ELF-1 (cell line): ENCODE measurements at regions not wholly inside any gene's neighbourhood (a gene's known extent, or its start where the extent isn't known, plus 50 kb on each side); places are given as distances from the start of the nearest gene placed in this dataset.
"Not testable (repeated sequence)": the region's sequence is repeated elsewhere in the genome, so short reads cannot be mapped to it uniquely, and the experiment has no call there.

Experiments used
- DNase-seq: peaks from one replicate; pipeline ENCODE4 v3.0.0-alpha.2; 2016; ENCODE audit warnings: low read depth, low spot score

DNA sequence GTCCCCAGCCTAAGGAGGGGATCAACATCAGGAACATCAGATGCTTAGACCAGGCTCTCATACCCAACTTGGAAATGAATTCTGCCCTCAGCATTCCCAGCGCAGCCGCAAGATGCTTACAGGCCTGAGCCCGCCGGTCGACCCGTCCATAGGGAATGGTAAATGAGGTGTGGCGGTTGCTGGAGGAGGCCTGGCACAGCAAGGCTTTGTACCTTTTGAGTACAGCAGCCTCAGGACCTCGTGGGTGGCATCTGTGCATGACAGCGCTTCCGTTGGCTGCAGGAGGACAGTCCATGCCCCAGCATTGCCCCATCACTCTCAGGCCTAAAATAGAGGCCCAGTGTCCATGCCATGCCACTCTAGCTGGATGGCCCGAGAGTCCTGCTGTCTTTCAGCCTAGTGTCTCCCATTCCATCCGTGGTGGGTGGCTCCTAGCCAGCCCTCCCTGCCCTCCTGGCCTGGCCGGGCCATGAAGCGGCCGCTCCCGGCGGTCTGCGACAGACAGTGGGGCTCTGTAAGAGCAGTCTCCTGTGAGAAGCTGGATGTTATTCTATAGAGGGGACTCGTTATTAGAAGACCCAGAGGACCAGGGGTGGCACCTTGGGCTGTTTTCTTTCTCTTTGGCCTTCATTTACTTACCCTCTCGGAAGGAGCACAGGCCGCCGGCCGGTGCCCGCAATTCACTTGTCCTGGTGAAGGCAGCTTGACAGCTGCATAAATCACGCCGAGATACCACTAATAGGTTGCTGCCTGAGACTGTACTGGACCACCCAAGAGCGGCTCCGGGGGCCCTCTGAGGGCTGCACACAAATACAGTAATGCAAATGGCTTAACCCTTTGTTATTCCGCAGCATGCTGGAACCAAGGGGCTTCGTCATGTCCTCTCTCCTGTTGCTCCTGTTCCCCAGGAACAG lies 223.5 kb upstream of the TUT7 start:
- peak; percentile 56 for DNase-seq

DNA sequence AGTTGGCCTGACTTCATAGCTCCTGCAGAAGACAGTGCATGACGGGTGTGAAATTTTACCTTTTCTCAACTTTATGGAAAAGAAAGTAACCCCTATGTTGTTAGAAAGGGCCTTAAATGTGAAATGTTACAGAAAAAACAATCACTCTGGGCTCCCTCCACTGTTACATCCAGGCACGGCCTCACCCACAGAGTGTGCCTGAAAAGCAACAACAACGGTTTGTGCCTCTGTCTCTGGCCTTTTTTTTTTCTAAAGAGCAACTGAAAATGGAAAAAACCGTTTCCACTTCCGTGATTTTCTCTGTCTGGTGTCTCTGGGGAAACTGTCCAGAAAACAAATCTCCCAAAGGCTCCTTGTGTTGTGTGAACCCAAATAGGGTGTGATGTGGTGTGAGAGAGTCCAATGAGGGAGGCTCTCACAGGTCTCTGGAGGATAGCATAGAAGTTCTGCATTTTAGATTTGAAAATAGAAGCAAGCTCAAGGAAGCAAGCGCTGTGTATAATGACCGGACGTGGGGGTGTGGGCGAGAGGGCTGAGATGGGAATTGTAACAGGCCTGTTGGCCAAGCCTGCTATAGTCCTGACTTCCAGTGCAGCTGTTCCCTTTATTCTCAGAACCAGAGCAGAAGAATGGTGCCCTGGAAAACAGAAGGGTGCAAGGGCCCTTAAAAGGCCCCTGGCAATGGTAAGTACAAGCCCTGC lies 221.8 kb upstream of the TUT7 start:
- no peak for DNase-seq

DNA sequence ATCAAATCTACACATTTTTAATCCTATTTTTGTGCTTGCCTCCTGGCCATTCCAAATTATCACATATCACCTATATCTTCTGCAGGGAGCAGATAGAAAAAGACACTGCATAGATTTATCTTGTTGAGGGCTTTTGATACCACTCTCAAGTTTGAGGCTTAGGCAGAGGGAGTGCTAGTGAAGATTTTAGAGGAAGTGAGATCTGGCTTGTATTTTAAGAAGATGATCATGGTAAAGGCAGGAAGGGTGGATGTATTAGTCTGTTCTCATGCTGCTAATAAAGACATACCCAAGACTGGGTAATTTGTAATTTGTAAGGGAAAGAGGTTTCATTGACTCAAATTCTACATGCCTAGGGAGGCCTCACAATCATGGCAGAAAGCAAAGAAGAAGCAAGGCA lies 220.9 kb upstream of the TUT7 start:
- no peak for DNase-seq

DNA sequence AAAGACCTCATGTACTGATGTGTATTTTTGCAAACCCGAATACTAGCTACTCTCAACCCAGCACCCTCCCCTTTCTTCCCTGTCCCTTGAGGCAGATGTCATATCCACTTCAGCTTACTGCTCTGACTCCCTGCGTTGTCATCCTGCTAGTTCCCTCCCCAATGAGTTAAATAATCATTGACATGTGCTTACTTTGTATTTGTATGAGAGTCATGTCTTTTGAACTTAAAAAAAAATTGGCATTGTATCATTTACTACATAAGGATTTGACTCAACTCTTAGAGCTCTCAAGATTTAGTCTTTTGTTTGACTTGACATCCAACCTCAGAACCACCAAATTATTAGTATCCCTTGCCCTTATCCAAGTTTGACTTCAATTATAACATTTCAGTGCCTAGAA lies 219.7 kb upstream of the TUT7 start:
- DNase-seq = no peak

DNA sequence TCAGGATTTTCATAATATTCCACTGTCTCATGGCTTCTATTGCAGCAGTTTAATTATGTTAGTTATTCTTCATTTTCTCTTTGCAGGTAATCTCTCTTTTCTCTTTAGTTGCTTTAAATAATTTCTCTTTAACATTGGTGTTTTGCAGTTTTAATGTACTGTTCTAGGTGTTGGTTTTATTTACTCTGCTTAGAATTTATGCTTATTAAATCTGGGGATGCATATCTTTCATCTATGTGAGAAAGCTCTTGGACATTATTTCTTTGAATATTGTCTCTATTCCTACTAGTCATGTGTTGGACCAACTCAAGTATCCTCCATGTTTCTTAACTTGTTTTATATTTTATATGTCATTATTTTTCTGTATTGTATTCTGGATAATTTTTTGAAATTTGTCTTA lies 218.7 kb upstream of the TUT7 start:
- DNase-seq = no peak

DNA sequence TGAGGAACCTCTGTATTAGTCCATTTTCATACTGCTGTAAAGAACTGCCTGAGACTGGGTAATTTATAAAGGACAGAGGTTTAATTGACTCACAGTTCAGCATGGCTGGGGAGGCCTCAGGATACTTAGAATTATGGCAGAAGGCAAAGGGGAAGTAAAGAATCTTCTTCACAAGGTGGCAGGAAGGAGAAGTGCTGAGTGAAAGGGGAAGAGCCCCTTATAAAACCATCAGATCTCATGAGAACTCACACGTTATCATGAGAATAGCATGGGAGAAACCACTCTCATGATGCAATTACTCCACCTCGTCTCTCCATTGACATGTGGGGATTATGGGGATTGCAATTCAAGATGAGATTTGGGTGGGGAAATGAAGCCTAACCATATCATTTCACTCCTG lies 211.4 kb upstream of the TUT7 start:
- DNase-seq = not testable (repeated sequence)

DNA sequence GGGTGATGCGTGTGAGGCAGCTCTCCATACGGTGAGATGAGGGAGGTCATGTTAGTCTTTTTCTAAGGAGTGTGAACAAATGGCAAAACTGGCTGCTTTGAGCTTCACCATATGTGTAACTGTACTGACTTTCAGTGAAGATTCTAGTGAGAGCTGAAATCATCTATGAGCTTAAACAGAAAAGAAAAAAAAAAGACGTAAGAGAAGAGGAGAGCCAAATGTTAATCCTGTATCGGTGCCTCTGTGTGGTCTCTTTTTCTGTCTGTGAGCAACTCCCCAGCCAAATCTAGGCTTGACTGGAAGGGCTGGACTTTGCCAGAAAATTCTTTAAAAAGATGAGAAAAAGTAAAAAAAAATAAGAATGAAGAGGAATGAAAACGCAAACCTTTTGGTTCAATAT lies 209.7 kb upstream of the TUT7 start:
- DNase-seq = no peak

DNA sequence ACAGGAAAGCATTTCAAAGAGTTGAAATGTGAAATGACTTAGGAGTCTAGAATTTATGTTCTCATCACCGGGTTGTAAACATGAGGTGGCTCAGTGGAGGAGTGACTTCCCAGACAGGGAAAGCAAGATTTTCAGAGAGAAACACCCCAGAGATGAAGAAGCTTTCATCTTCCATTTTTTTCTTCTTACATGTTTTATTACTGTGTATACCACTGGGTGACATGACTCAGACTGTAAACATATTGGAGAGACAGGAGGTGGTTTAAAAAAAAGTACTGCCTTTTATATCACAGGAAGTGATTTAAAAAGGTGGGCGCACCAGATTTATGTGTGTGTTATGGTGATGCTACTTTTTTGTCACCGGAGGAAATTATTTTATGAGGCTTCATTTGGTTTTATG lies 209.1 kb upstream of the TUT7 start:
- no peak for DNase-seq

DNA sequence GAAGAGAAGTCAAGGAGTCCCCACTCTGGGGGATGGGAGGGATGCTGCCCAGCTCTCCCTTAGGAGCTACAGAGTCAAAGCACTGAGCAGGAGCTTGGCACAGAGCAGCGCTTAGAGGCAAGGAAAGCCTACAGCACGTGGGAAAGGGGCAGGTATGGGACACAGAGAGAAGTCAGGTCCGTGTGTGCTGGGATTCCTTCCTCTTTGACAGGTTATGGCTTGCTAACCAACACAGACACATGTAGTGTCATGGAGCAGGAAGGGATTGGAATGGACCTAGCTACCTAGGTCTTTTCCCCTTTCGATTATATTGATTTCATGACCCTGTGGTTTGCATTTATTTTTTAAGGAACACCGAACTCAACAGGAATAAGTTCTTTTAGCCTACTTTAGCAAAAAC lies 208.5 kb upstream of the TUT7 start:
- no peak for DNase-seq

DNA sequence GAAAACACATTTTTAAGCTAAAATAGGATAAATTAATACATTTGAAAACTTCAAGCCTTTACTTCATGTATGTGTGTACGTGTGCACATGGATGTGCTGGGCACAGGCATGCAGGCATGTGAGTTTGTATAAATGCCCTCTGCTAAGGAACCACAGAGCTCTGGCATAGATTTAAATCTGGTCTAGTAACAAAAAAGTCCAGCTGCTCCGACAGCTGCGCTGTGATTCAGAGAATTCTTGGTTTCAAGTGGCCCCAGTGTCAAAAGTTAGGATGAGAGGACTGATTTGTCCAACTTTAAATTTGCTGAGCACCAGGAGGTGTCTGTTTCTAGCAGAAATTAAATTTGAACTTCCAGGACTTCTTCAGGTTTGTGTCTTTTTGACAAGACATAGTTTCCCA lies 203.7 kb upstream of the TUT7 start:
- DNase-seq = no peak

DNA sequence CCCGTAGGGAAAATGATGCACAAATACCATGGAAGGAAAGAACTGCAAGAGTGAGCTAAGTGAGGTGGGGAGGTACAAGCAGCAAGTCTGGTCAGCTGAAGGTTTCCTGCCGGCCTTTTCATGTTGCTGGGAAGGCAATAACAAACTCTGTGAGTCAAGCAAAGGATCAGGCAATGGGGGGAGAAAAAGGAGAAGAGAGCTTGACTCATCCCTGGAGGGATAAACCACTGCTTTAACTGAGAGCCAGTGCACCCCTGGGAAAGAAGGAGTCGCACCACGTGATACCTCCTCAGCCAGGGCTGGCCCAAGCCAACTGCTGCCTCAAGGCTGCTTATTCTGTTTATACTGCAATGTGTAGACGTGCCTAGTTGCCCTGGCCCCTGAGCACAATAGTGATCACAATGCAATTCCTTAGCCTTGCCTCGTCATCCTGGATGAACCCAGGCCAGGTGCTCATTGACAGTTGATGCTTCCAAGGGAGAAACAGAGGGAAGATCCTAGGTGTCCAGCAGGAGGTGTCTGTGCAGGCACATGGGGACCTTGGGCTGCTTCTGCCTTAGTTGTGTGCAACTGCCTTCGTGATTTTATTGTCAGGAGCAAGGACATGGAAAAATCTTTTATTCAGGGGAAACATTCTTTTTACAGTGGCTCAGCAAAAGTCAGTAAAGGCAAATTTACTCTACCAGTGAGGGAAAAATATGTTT lies 203.0 kb upstream of the TUT7 start:
- DNase-seq = peak; percentile 31

DNA sequence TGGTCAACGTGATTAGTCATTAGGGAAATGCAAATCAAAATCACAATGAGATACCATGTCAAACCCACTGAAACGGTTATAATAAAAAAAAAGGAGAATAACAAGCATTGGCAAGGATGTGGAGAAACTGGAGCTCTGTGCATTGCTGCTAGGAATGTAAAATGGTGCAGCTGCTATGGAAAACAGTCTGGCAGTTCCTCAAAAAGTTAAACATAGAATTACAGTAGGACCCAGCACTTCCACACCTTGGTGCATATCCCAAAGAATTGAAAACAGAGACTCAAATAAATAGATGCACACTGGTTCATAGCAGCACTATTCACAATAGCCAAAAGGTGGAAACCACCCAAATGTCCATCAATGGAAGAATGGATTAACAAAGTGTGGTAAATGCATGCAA lies 201.5 kb upstream of the TUT7 start:
- no peak for DNase-seq

DNA sequence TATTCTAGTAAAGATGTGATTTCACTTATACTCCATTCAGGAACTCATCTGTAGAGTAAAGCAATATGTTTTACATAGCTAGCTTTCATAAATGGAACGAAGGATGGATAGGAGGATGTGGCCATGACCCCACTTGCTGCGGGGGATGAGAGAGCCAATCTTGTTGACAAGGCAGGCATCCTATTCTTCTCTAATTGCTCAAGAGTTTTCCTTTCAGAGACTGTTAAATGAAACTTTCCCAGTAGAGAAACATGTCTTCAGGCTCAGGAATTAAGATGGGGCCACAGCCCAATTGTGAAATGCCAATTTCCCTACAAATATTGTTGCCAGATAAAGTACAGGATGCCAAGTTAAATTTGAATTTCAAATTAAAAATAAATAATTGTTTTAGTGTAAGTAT lies 196.2 kb upstream of the TUT7 start:
- no peak for DNase-seq

DNA sequence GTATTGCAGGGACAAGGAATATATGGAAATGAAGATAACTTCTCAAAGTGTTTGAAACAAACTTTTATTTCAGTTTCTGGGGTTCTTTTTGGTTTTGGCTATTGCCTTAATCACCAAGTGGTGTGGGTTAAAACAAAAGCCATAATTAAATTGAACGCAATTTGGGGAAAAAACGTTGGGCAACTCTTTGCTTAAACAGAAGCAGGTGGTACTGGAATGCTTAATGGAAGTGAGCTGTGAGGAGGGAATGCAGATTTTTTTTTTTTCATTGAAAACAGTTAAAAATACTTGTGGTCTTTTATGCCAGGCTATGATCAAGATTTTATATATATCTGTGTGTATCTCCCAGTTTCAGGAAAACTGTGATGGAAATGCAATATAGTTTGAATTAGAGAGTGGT lies 195.7 kb upstream of the TUT7 start:
- DNase-seq = no peak

DNA sequence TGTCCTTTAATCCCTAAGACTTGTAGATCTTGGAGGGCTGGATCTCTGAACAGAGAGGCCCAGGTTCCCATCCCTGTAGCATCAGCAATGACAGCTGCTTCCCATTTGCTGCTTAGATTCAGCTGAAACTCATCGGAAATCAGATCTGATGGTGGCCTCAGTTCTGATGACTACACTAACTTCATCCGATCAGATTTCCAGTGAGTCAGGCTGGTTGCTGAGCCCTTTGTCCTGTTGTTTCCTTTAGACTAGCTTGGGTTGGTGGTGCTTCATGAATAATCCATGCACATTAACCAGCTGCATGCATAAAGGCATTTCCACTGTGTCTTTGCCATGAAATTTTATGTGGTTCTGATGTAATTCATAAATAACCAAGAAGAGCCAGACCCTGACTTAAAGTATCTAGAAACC lies 195.2 kb upstream of the TUT7 start:
- DNase-seq = no peak

DNA sequence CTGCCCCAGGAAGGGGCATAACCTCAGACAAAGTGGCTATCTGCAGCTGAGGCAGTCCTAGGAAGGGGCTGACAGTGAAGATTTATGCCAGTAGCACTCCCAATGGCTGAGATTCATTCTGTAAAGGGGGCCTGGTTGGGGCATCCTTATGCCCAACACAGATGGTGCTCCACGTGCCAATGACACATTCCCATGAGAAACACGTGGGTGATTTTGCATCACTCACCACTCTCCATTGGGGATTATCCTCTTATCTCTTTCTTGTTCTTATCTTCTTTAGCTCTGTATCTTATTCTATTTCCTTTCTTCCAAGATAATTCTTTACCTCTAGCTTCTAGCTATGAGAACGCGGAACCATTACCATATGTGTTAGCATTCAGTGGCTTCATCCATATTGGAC lies 194.0 kb upstream of the TUT7 start:
- DNase-seq = no peak

DNA sequence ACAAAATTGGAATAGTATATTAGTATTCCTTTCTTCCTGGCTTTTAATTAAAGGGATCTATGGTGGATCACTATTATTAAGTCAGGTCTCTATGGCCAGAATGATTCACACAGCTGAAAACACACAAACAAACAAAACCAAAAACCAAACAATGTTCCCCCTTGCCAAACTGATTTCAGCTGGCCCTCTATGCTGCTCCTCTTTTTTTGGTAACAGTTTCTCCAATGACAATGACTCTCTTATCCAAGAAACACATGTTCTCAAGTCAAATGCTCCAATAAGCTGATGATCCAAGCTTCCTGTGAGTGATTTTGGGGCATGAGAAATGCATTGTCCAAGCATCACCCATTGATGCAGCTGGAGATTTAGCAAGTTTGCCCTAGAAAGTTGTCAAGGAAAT lies 193.4 kb upstream of the TUT7 start:
- DNase-seq = no peak

DNA sequence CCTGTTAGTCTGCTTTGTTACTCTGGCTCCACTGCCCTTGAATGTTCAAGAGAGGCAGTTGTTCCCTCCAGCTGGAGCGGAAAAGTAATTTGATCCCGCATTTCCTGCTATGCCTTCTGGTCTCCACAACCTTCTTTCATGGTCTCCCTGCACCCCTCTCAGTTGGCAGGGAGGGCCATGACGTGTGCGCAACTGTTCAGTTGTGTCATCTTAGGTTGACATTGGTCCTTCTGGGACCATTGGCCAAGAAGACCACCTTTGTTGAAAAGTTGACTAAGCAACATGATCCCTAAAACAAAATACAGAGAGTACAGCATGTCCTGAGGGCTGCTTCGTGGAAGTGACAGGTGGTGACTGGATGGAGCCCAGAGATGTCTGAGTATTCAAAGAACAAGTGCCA lies 192.5 kb upstream of the TUT7 start:
- DNase-seq = peak; percentile 7

DNA sequence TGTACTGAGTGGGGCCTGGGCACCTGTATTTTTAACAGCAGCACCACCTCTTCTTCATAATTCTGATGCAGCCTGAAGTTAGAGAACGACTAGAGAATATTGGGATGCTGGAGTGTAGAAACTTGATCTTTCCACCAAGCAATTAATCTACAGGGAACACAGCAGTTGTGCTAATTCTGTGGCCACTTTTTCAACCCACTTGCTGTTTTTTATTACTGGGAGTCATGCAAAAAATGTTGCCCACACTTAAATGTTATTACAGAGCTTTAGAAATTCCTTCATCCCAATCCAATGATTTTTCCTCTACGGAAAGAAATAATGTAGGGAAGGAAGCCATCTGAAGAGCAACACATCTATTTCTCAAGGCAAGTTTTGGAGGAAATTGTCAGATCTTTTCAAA lies 190.9 kb upstream of the TUT7 start:
- DNase-seq = no peak

DNA sequence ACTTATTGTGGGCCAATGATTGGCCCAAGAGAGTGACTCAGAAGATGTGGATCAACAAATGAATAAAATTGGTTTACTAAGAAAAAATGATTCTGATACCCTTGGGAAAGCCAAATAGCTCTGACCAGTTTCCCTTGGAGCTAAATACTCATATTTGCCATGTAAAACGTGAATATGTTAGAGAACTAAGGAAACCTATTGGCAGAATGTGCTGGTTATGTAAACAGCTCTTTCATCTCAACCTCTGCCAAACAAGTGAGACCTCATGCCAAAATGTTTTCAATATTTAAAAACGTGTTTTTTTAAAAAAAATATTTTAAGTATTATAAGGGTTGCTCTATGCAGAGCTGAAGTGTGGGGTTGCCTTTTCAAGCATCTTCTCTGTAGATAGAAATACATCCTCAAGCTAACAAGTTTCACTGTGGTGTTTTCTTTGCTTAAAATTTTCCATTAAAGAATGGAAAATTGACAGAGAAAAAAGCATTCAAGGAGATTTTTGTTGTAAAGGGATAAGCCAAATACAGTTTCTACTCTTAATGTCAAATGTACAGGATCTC lies 186.9 kb upstream of the TUT7 start:
- DNase-seq = no peak

DNA sequence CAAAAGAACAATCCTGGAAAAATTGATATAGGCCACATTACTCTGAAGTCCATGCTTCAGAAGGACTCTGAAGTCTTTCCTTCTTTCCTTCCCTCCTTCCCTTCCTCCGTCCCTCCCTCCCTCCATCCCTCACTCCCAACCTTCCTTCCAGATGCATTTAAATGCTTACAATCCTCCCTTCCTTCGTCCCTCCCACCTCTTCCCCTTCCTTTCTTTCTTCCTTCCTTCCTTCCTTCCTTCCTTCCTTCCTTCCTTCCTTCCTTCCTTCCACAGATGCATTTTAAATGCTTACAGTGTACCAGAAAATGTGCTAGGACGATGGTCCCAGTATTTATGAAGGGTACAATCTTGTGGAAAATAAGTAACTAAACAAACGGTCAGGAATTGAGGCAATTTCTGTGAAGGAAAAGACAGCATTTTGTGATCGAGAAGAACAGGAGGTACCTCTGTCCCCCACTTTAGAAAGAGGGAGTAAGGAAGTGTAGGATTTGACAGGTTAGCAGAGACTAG lies 181.3 kb upstream of the TUT7 start:
- no peak for DNase-seq
